Common myeloid progenitor, CD34-positive (primary cell): ENCODE measurements at regions not wholly inside any gene's neighbourhood (a gene's known extent, or its start where the extent isn't known, plus 50 kb on each side); places are given as distances from the start of the nearest gene placed in this dataset.

Experiments
- CTCF ChIA-PET: fragments of 350-600 bp; sonication (Branson Sonifier 250); formaldehyde crosslinking; loops from one replicate; lab custom pipeline; 2021; ENCODE audit warnings: antibody characterized with exemption; lab: Charles Lee
- POLR2A ChIA-PET: fragments of 350-600 bp; sonication (Branson Sonifier 250); formaldehyde crosslinking; loops from one replicate; lab custom pipeline; 2021; ENCODE audit warnings: antibody characterized with exemption; lab: Charles Lee
- DNase-seq, 3 donors: peaks; one replicate each; pipeline versions ENCODE4 v3.0.0 to v3.0.0-alpha.2; 2013
- H3K27ac ChIP-seq, 2 experiments: 1 replicate in 1 of 2; 2 replicates in 1 of 2; pipeline ENCODE4 v1.7.0; 2013; ENCODE audit warnings: inconsistent platforms in 2 of 2, low read length in 2 of 2, mild to moderate bottlenecking in 2 of 2, low read depth in 1 of 2, moderate library complexity in 1 of 2; ENCODE audit not compliant: severe bottlenecking in 2 of 2, insufficient read depth in 1 of 2, poor library complexity in 1 of 2
- H3K27me3 ChIP-seq, 5 experiments: replicated peaks in 2 of 5; 1 replicate in 3 of 5; 2 replicates in 2 of 5; pipeline versions ENCODE4 v1.6.1 to v1.7.0; 2013; ENCODE audit warnings: low read length in 4 of 5, mild to moderate bottlenecking in 2 of 5, moderate library complexity in 2 of 5, inconsistent platforms in 1 of 5; ENCODE audit not compliant: insufficient read depth in 5 of 5, control insufficient read depth in 4 of 5
- H3K36me3 ChIP-seq, 4 experiments: 1 replicate in 2 of 4; 2 replicates in 2 of 4; pipeline versions ENCODE4 v1.6.1 to v1.7.0; 2013; ENCODE audit warnings: low read length in 3 of 4, control low read depth in 1 of 4, mild to moderate bottlenecking in 1 of 4; ENCODE audit not compliant: control insufficient read depth in 4 of 4, insufficient read depth in 4 of 4
- H3K4me1 ChIP-seq, 4 experiments: 1 replicate in 3 of 4; 2 replicates in 1 of 4; pipeline versions ENCODE4 v1.6.1 to v1.7.1; 2013; ENCODE audit warnings: low read length in 3 of 4, mild to moderate bottlenecking in 3 of 4, control low read depth in 1 of 4, inconsistent platforms in 1 of 4, moderate library complexity in 1 of 4; ENCODE audit not compliant: control insufficient read depth in 4 of 4, insufficient read depth in 4 of 4; ENCODE audit errors: control extremely low read depth in 1 of 4
- H3K4me3 ChIP-seq, 7 experiments: 1 replicate in 4 of 7; 2 replicates in 3 of 7; pipeline versions ENCODE4 v1.5.1 to v1.7.0; 2013; ENCODE audit warnings: mild to moderate bottlenecking in 7 of 7, low read length in 6 of 7, moderate library complexity in 6 of 7, inconsistent platforms in 2 of 7, low read depth in 2 of 7, control low read depth in 1 of 7; ENCODE audit not compliant: insufficient read depth in 4 of 7, control insufficient read depth in 1 of 7; ENCODE audit errors: extremely low read depth in 1 of 7
- H3K9me3 ChIP-seq, 5 experiments: 1 replicate in 4 of 5; 2 replicates in 1 of 5; pipeline versions ENCODE4 v1.6.1 to v1.7.1; 2013; ENCODE audit warnings: low read length in 4 of 5, mild to moderate bottlenecking in 2 of 5, inconsistent platforms in 1 of 5, low read depth in 1 of 5, moderate library complexity in 1 of 5; ENCODE audit not compliant: control insufficient read depth in 4 of 5, insufficient read depth in 2 of 5; ENCODE audit errors: control extremely low read depth in 1 of 5
- WGBS: methylation state at CpG from one replicate; pipeline ENCODE4 v1.1.5; 2013; ENCODE audit not compliant: insufficient coverage; 5-methylcytosine and 5-hydroxymethylcytosine counted together

DNA sequence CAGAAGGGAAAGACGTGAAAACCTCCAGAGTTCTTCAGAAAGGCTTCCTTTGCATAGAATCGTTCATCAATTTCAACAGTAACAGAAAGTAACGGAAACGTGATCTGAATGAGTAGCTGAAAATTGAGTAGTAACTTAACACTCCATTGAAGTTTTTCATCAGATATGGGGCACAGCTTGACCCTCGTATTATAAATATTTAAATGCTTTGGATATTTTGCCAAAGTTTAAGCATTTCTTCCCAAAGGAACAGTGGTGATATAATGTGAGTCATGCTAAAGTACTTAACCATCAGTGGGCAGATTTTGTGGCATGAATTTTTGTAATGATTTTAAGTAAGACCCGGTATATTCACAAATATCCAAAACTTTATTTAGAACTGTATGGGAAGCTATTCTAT is 67.4 kb upstream of the ADAMTS19 start:
- DNase-seq = no peak
- Histone ChIP-seq H3K27me3 (no peaks in the 10 kb centered on the region), H3K36me3 (no peaks in the 10 kb centered on the region), H3K27ac (no peak overlapping the region), H3K4me3 (no peak overlapping the region), H3K4me1 (no peaks in the 10 kb centered on the region), H3K9me3 (no peaks in the 10 kb centered on the region)
- no CpG with 5 or more reads among the region's 6 CpGs for WGBS
- CTCF ChIA-PET = no interaction called here
- POLR2A ChIA-PET = no interaction called here

DNA sequence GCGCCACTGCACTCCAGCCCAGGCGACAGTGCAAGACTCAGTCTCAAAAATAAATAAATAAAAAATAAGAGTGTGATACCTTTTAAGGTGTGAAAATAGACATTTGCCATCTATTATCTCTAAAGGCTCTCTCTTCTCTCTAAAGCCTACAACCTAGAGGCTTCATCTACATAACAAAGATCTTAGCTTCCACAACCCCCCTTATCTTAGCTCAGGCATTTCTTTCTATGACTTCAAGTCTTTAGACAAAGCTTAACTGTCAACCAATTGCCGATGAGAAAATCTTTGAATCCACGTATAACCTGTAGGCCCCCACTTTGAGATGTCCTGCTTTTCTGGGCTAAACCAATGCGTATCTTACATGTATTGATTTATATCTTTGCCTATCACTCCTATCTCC is 64.9 kb upstream of the ADAMTS19 start:
- Histone ChIP-seq H3K27ac (no peak overlapping the region), H3K9me3 (no peaks in the 10 kb centered on the region), H3K27me3 (no peaks in the 10 kb centered on the region), H3K4me3 (no peak overlapping the region), H3K4me1 (no peaks in the 10 kb centered on the region), H3K36me3 (no peaks in the 10 kb centered on the region)
- ChIA-PET POLR2A (no interaction called here), CTCF (interaction anchor here (1.0 kb wide), 1 partner anchor 18 kb away, joined by 3 read pairs; no protein-coding TSS in a partner anchor)
- no peak for DNase-seq
- WGBS = 100% methylated on average over 2 of the region's 5 CpGs

DNA sequence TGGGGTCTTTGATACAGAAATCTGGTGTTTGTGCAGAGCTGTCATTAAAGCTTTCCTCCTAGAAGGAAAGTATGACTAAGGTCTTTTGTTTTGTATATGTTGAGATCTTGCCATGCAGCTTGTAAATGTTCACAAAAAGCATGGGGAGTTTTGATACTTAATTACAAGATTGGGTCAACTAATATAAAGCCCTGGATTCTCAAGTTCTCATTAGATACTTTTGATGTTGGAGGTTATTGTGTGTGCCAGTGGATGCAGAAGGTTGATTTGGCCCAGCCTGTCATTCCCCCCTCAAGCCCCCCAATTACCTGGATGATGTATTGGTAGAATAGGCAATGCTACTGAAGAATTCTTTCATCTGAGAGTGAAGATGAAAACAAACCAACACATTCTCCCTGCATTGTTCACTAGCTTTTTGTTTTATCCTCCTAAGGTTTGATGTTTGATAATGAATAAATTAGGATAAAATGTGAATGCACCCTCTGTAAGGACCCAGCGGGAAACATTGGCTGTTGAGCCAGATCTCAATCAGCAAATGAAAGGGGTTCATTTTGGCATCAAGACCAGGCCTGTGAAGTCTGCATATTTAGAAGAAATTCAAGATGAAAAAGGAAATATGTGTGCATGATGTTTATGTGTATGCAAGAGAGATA is 61.9 kb upstream of the ADAMTS19 start:
- Histone ChIP-seq H3K27ac (no peak overlapping the region), H3K9me3 (no peaks in the 10 kb centered on the region), H3K36me3 (no peaks in the 10 kb centered on the region), H3K4me3 (no peak overlapping the region), H3K4me1 (no peaks in the 10 kb centered on the region), H3K27me3 (peaks cover 0 to 1% (median 0%) of the 10 kb centered on the region in 5 experiments)
- 92% methylated on average over 1 of the region's 1 CpG for WGBS
- ChIA-PET POLR2A (no interaction called here), CTCF (no interaction called here)
- DNase-seq = no peak

DNA sequence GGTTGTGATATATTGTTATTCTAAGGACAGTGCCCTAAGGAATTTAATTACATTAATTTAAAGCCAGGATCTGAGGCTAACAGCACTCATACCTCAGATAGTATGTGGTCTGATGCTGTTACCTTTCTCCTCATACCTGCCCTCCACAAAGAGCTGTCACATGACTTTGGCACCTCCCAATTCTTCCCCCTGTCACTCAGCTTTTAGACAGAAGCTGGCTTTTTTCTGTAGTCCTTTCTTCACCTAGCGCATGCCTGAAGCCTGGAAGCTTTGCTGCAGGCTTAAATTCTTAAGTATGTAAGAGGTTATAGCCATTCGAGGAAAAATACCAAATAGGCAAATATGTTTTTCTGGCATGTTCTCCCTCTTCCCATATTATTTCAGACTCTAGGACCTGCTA is 61.0 kb upstream of the ADAMTS19 start:
- WGBS = no CpG with 5 or more reads among the region's 2 CpGs

DNA sequence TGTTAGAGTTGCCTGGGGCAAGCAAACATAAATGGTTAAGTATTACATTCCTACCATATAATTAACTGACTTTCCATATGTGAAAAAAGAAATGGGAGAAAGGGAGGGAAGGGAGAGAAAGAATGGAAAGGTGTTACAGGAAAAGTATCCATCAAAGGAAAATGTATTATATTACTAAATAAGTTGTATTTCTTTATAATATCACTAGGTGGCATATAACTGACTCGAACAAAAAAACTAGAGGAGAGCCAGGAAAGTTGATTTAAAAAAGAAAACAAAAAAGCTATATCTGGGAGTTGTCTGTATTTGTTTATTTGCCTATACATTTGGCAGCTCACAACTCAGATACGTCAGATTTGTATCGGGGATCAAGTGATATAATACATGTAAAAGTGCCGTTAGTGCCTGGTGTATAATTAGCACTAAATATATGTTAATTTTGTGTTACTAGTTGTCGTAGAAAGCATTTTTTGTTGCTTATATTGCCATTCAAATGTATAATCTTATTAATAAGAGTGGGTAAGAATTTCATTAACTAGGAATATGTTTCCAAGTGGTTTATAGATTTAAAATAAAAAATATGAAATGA is 59.6 kb upstream of the ADAMTS19 start:
- no peak overlapping the region for H3K4me3 ChIP-seq
- peak in 2 of 3 donors; percentile 1 to 2 for DNase-seq
- H3K27ac ChIP-seq = no peak overlapping the region
- peaks cover 0 to 1% (median 0%) of the 10 kb centered on the region in 5 experiments for H3K27me3 ChIP-seq
- no peaks in the 10 kb centered on the region for H3K4me1 ChIP-seq
- no peaks in the 10 kb centered on the region for H3K36me3 ChIP-seq
- ChIA-PET CTCF (interaction anchor here (0.6 to 1.2 kb wide), 4 partner anchors 30 to 475 kb away, joined by 3 read pairs; no protein-coding TSS in a partner anchor), POLR2A (no interaction called here)
- H3K9me3 ChIP-seq = no peaks in the 10 kb centered on the region
- WGBS = no CpG with 5 or more reads among the region's 5 CpGs

More for the DNA sequence above, 61.0 kb upstream of the ADAMTS19 start:
- H3K27me3 ChIP-seq = peaks cover 0 to 1% (median 0%) of the 10 kb centered on the region in 5 experiments
- ChIA-PET CTCF (no interaction called here), POLR2A (interaction anchor here (0.6 kb wide), 1 partner anchor 45 kb away, joined by 3 read pairs; no protein-coding TSS in a partner anchor)
- no peaks in the 10 kb centered on the region for H3K36me3 ChIP-seq
- H3K4me3 ChIP-seq = no peak overlapping the region
- no peaks in the 10 kb centered on the region for H3K9me3 ChIP-seq
- H3K4me1 ChIP-seq = no peaks in the 10 kb centered on the region
- no peak for DNase-seq
- no peak overlapping the region for H3K27ac ChIP-seq

DNA sequence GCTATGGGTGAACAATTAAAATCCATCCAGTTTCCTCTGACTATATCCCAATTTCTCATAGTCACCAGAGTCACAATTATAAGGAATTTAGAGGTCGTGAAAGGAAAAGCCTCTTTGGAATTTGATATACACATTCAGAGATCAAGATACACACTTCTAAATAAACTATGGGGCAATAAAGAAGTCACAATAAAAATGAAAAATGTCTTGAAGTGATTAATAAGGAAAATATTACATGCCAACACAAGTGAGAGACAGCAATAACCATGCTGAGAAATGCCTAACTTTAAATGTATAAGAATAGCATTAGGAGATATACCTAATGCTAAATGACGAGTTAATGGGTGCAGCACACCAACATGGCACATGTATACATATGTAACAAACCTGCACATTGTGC is 54.9 kb upstream of the ADAMTS19 start:
- Histone ChIP-seq H3K27me3 (peaks cover 0 to 1% (median 0%) of the 10 kb centered on the region in 5 experiments), H3K4me1 (no peaks in the 10 kb centered on the region), H3K4me3 (no peak overlapping the region), H3K27ac (no peak overlapping the region), H3K9me3 (no peaks in the 10 kb centered on the region), H3K36me3 (no peaks in the 10 kb centered on the region)
- ChIA-PET POLR2A (no interaction called here), CTCF (no interaction called here)
- no CpG with 5 or more reads among the region's 2 CpGs for WGBS
- no peak for DNase-seq

DNA sequence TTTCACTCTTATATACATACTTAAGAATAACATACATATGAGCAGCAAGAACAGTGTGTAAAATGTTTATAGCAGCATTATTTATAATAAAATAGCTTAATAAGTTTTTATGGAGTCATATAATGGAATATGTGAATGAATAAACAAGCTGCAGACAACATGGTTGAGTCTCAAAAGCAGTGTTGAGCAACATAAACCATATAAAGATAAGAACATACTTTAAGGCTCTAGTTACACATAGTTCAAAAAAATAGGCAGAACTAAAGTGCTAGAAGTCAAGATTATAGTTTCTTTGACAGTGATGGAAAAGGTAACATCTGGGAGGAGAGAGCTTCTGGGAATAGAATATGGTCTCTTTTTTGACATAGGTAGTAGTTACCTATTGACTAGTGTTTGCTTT is 53.7 kb upstream of the ADAMTS19 start:
- CTCF ChIA-PET = no interaction called here

More for the DNA sequence above, 53.7 kb upstream of the ADAMTS19 start:
- DNase-seq = no peak
- Histone ChIP-seq H3K9me3 (no peaks in the 10 kb centered on the region), H3K36me3 (no peaks in the 10 kb centered on the region), H3K27ac (no peak overlapping the region), H3K4me1 (no peaks in the 10 kb centered on the region), H3K4me3 (no peak overlapping the region), H3K27me3 (peaks cover 0 to 1% (median 0%) of the 10 kb centered on the region in 5 experiments)
- POLR2A ChIA-PET = no interaction called here
